Muscle of arm (tissue), 1 donor: ENCODE measurements at regions not wholly inside any gene's neighbourhood (a gene's known extent, or its start where the extent isn't known, plus 50 kb on each side); places are given as distances from the start of the nearest gene placed in this dataset.

ENCODE experiments used
- DNase-seq: peaks from one replicate; pipeline ENCODE4 v3.0.0-alpha.2; 2013

GRCh38 chr5:105816961-105817360 is 1853.8 kb downstream of the EFNA5 start:
- DNase-seq = no peak

- DNase-seq = peak; percentile 33
Observed at GRCh38 chr5:105812304-105812703, 1858.4 kb downstream of the EFNA5 start.

GRCh38 chr5:105807951-105808350 is 1862.8 kb downstream of the EFNA5 start:
- DNase-seq = no peak

- DNase-seq = no peak
Observed at GRCh38 chr5:105807290-105807689, 1863.4 kb downstream of the EFNA5 start.

GRCh38 chr5:105806596-105806995 is 1864.1 kb downstream of the EFNA5 start:
- DNase-seq = no peak

GRCh38 chr5:105803431-105803830 is 1867.3 kb downstream of the EFNA5 start:
- no peak for DNase-seq

- no peak for DNase-seq
Observed at GRCh38 chr5:105794578-105794977, 1876.2 kb downstream of the EFNA5 start.

GRCh38 chr5:105789246-105789645 is 1881.5 kb downstream of the EFNA5 start:
- DNase-seq = no peak

GRCh38 chr5:105783811-105784210 is 1886.9 kb downstream of the EFNA5 start:
- no peak for DNase-seq

- no peak for DNase-seq
Observed at GRCh38 chr5:105782501-105782900, 1888.2 kb downstream of the EFNA5 start.

- no peak for DNase-seq
Observed at GRCh38 chr5:105773241-105773640, 1897.5 kb downstream of the EFNA5 start.

GRCh38 chr5:105767267-105767666 is 1903.5 kb downstream of the EFNA5 start:
- DNase-seq = no peak

GRCh38 chr5:105762728-105763127 is 1908.0 kb downstream of the EFNA5 start:
- no peak for DNase-seq

- no peak for DNase-seq
Observed at GRCh38 chr5:105754056-105754455, 1916.7 kb downstream of the EFNA5 start.

GRCh38 chr5:105752801-105753200 is 1917.9 kb downstream of the EFNA5 start:
- DNase-seq = no peak

GRCh38 chr5:105751908-105752307 is 1918.8 kb downstream of the EFNA5 start:
- DNase-seq = no peak

- DNase-seq = no peak
Observed at GRCh38 chr5:105745111-105745510, 1925.6 kb downstream of the EFNA5 start.

GRCh38 chr5:105740242-105740641 is 1930.5 kb downstream of the EFNA5 start:
- DNase-seq = no peak

- DNase-seq = no peak
Observed at GRCh38 chr5:105739732-105740131, 1931.0 kb downstream of the EFNA5 start.

- DNase-seq = peak; percentile 17
Observed at GRCh38 chr5:105735704-105736103, 1935.0 kb downstream of the EFNA5 start.

GRCh38 chr5:105730982-105731381 is 1939.8 kb downstream of the EFNA5 start:
- DNase-seq = peak; percentile 34

- DNase-seq = no peak
Observed at GRCh38 chr5:105726093-105726492, 1944.6 kb downstream of the EFNA5 start.

GRCh38 chr5:105708442-105708841 is 1962.3 kb downstream of the EFNA5 start:
- DNase-seq = no peak

- no peak for DNase-seq
Observed at GRCh38 chr5:105702323-105702722, 1968.4 kb downstream of the EFNA5 start.

- DNase-seq = no peak
Observed at GRCh38 chr5:105696440-105696839, 1974.3 kb downstream of the EFNA5 start.
